ENCODE measurements at regions not wholly inside any gene's neighbourhood (a gene's known extent, or its start where the extent isn't known, plus 50 kb on each side); places are given as distances from the start of the nearest gene placed in this dataset.

DNA sequence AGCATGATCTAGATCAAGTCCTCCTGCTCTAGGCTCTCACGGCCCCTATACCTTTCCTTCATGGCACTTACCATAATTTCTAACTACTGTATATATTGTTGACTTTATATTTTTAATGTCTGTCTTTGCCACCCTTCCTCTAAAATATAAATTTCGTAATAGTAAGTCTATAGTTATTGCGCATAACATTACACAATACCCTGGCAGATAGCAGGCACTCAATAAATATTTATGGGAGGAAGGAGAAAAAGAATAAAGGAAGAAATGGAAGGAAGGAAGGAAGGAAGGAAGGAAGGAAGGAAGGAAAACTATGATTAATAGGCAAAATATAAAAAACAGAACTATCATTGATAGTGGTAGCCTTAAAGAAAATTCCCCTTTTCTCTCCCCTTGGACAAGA is 190.3 kb upstream of the LMCD1 start:
- H3K27me3 ChIP-seq (ENCODE audit: control insufficient read depth in 4 of 4, insufficient read depth in 4 of 4, low read length in 3 of 4), result no peaks in the 10 kb centered on the region
- H3K4me3 ChIP-seq (ENCODE audit: low read depth in 1 of 3, low read length in 3 of 3), result no peak overlapping the region
- DNase-seq (ENCODE audit: low spot score), result no peak
- H3K9ac ChIP-seq (ENCODE audit: low read depth in 1 of 2, low read length in 2 of 2), result no peak overlapping the region
- no peak overlapping the region for H3K27ac ChIP-seq (ENCODE audit: low read depth in 1 of 2, low read length in 2 of 2)
- H3K9me3 ChIP-seq (ENCODE audit: control insufficient read depth in 4 of 4, low read length in 3 of 4), result no peaks in the 10 kb centered on the region
- no peaks in the 10 kb centered on the region for H3K36me3 ChIP-seq (ENCODE audit: control insufficient read depth in 4 of 4, insufficient read depth in 3 of 4, low read depth in 1 of 4, low read length in 3 of 4)
- 90% methylated on average over 3 of the region's 3 CpGs for WGBS
- TF ChIP-seq, protein P1, sequence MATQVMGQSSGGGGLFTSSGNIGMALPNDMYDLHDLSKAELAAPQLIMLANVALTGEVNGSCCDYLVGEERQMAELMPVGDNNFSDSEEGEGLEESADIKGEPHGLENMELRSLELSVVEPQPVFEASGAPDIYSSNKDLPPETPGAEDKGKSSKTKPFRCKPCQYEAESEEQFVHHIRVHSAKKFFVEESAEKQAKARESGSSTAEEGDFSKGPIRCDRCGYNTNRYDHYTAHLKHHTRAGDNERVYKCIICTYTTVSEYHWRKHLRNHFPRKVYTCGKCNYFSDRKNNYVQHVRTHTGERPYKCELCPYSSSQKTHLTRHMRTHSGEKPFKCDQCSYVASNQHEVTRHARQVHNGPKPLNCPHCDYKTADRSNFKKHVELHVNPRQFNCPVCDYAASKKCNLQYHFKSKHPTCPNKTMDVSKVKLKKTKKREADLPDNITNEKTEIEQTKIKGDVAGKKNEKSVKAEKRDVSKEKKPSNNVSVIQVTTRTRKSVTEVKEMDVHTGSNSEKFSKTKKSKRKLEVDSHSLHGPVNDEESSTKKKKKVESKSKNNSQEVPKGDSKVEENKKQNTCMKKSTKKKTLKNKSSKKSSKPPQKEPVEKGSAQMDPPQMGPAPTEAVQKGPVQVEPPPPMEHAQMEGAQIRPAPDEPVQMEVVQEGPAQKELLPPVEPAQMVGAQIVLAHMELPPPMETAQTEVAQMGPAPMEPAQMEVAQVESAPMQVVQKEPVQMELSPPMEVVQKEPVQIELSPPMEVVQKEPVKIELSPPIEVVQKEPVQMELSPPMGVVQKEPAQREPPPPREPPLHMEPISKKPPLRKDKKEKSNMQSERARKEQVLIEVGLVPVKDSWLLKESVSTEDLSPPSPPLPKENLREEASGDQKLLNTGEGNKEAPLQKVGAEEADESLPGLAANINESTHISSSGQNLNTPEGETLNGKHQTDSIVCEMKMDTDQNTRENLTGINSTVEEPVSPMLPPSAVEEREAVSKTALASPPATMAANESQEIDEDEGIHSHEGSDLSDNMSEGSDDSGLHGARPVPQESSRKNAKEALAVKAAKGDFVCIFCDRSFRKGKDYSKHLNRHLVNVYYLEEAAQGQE (IDR thresholded peaks at IDR 0.05), result no peak
- TF ChIP-seq HNF4A (conservative IDR thresholded peaks at IDR 0.05) (no peak), YY1 (IDR thresholded peaks at IDR 0.05) (no peak), HNF4G (IDR thresholded peaks at IDR 0.05) (no peak), FOXA1 (IDR thresholded peaks at IDR 0.05) (no peak), RXRA (IDR thresholded peaks at IDR 0.05) (no peak), RAD21 (IDR thresholded peaks at IDR 0.05) (no peak), JUND (IDR thresholded peaks at IDR 0.05) (no peak), TAF1 (conservative IDR thresholded peaks at IDR 0.05) (no peak), NR2F2 (IDR thresholded peaks at IDR 0.05) (no peak), SP1 (IDR thresholded peaks at IDR 0.05) (no peak), EGR1 (IDR thresholded peaks at IDR 0.05; ENCODE audit: low read depth in 2 of 2) (no peak), FOXA2 (IDR thresholded peaks at IDR 0.05) (no peak)
- TF ChIP-seq, protein P2, sequence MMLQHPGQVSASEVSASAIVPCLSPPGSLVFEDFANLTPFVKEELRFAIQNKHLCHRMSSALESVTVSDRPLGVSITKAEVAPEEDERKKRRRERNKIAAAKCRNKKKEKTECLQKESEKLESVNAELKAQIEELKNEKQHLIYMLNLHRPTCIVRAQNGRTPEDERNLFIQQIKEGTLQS (IDR thresholded peaks at IDR 0.05), result no peak
- TF ChIP-seq, protein P3, sequence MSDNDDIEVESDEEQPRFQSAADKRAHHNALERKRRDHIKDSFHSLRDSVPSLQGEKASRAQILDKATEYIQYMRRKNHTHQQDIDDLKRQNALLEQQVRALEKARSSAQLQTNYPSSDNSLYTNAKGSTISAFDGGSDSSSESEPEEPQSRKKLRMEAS (IDR thresholded peaks at IDR 0.05), result no peak
- TF ChIP-seq, protein P4, sequence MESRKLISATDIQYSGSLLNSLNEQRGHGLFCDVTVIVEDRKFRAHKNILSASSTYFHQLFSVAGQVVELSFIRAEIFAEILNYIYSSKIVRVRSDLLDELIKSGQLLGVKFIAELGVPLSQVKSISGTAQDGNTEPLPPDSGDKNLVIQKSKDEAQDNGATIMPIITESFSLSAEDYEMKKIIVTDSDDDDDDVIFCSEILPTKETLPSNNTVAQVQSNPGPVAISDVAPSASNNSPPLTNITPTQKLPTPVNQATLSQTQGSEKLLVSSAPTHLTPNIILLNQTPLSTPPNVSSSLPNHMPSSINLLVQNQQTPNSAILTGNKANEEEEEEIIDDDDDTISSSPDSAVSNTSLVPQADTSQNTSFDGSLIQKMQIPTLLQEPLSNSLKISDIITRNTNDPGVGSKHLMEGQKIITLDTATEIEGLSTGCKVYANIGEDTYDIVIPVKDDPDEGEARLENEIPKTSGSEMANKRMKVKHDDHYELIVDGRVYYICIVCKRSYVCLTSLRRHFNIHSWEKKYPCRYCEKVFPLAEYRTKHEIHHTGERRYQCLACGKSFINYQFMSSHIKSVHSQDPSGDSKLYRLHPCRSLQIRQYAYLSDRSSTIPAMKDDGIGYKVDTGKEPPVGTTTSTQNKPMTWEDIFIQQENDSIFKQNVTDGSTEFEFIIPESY (IDR thresholded peaks at IDR 0.05), result no peak
- TF ChIP-seq, protein P5, sequence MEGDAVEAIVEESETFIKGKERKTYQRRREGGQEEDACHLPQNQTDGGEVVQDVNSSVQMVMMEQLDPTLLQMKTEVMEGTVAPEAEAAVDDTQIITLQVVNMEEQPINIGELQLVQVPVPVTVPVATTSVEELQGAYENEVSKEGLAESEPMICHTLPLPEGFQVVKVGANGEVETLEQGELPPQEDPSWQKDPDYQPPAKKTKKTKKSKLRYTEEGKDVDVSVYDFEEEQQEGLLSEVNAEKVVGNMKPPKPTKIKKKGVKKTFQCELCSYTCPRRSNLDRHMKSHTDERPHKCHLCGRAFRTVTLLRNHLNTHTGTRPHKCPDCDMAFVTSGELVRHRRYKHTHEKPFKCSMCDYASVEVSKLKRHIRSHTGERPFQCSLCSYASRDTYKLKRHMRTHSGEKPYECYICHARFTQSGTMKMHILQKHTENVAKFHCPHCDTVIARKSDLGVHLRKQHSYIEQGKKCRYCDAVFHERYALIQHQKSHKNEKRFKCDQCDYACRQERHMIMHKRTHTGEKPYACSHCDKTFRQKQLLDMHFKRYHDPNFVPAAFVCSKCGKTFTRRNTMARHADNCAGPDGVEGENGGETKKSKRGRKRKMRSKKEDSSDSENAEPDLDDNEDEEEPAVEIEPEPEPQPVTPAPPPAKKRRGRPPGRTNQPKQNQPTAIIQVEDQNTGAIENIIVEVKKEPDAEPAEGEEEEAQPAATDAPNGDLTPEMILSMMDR (IDR thresholded peaks at IDR 0.05; ENCODE audit: low read depth, low read length, missing input control), result no peak
- H3K4me1 ChIP-seq (ENCODE audit: control insufficient read depth in 4 of 4, insufficient read depth in 4 of 4, low read length in 3 of 4), result no peaks in the 10 kb centered on the region

DNA sequence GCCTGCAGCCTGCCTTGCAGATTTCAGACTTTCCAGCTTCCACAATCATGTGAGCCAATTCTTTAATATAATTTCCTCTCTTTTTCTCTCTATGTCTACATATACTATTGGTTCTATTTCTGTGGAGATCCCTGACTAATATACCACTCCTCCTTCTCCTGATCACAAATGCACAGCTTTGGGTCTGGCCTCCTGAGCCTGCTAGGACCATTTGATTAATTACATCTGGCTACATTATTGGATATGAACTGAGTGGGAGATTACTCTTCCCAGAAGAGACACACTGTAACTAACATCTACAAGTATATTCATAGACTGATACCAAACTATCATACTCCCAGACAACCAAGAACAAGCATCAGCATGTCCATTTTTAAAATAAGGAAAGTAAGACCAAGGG is 188.9 kb upstream of the LMCD1 start:
- no peak overlapping the region for H3K27ac ChIP-seq (ENCODE audit: low read depth in 1 of 2, low read length in 2 of 2)
- no peaks in the 10 kb centered on the region for H3K36me3 ChIP-seq (ENCODE audit: control insufficient read depth in 4 of 4, insufficient read depth in 3 of 4, low read depth in 1 of 4, low read length in 3 of 4)
- TF ChIP-seq HNF4A (conservative IDR thresholded peaks at IDR 0.05) (no peak), JUND (IDR thresholded peaks at IDR 0.05) (no peak), GABPA (IDR thresholded peaks at IDR 0.05 in 1 of 2, conservative IDR thresholded peaks at IDR 0.05 in 1 of 2) (no peak), SP1 (IDR thresholded peaks at IDR 0.05) (no peak), NR2F2 (IDR thresholded peaks at IDR 0.05) (no peak), RXRA (IDR thresholded peaks at IDR 0.05) (no peak)
- TF ChIP-seq, protein P5 (IDR thresholded peaks at IDR 0.05; ENCODE audit: low read depth, low read length, missing input control), result no peak
- TF ChIP-seq, protein P1 (IDR thresholded peaks at IDR 0.05), result no peak
- TF ChIP-seq, protein P2 (IDR thresholded peaks at IDR 0.05), result no peak

More for the DNA sequence above, 188.9 kb upstream of the LMCD1 start:
- no peaks in the 10 kb centered on the region for H3K27me3 ChIP-seq (ENCODE audit: control insufficient read depth in 4 of 4, insufficient read depth in 4 of 4, low read length in 3 of 4)
- no peaks in the 10 kb centered on the region for H3K4me1 ChIP-seq (ENCODE audit: control insufficient read depth in 4 of 4, insufficient read depth in 4 of 4, low read length in 3 of 4)
- H3K9me3 ChIP-seq (ENCODE audit: control insufficient read depth in 4 of 4, low read length in 3 of 4), result no peaks in the 10 kb centered on the region
- no peak overlapping the region for H3K9ac ChIP-seq (ENCODE audit: low read depth in 1 of 2, low read length in 2 of 2)
- no peak for DNase-seq (ENCODE audit: low spot score)
- no peak overlapping the region for H3K4me3 ChIP-seq (ENCODE audit: low read depth in 1 of 3, low read length in 3 of 3)
